ENCODE measurements at regions not wholly inside any gene's neighbourhood (a gene's known extent, or its start where the extent isn't known, plus 50 kb on each side); places are given as distances from the start of the nearest gene placed in this dataset.

GRCh38 chr12:77439749-77440148 lies 374.4 kb upstream of the E2F7 start:
- H3K27me3 ChIP-seq: no peaks in the 10 kb centered on the region
- H3K9me2 ChIP-seq (replicated peaks; ENCODE audit: insufficient read depth): no peaks in the 10 kb centered on the region
- no peaks in the 10 kb centered on the region for H3K79me2 ChIP-seq
- no peaks in the 10 kb centered on the region for H4K20me1 ChIP-seq (ENCODE audit: insufficient read depth, poor library complexity, severe bottlenecking)
- no peaks in the 10 kb centered on the region for H3K9me3 ChIP-seq (ENCODE audit: low read depth)
- no peaks in the 10 kb centered on the region for H3K36me3 ChIP-seq (replicated peaks; ENCODE audit: insufficient read depth, low read depth)
- no peaks in the 10 kb centered on the region for H3K4me1 ChIP-seq (ENCODE audit: insufficient read depth)
- no peak overlapping the region for H2AFZ ChIP-seq
- H3K4me2 ChIP-seq: no peak overlapping the region
- no peak for DNase-seq (ENCODE audit: low spot score)
- TF ChIP-seq, protein P1, sequence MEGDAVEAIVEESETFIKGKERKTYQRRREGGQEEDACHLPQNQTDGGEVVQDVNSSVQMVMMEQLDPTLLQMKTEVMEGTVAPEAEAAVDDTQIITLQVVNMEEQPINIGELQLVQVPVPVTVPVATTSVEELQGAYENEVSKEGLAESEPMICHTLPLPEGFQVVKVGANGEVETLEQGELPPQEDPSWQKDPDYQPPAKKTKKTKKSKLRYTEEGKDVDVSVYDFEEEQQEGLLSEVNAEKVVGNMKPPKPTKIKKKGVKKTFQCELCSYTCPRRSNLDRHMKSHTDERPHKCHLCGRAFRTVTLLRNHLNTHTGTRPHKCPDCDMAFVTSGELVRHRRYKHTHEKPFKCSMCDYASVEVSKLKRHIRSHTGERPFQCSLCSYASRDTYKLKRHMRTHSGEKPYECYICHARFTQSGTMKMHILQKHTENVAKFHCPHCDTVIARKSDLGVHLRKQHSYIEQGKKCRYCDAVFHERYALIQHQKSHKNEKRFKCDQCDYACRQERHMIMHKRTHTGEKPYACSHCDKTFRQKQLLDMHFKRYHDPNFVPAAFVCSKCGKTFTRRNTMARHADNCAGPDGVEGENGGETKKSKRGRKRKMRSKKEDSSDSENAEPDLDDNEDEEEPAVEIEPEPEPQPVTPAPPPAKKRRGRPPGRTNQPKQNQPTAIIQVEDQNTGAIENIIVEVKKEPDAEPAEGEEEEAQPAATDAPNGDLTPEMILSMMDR (IDR thresholded peaks at IDR 0.05; ENCODE audit: poor library complexity): no peak
- TF ChIP-seq EZH2phosphoT487 (IDR thresholded peaks at IDR 0.05; ENCODE audit: low read depth, severe bottlenecking, unreplicated experiment) (no peak), EZH2 (IDR thresholded peaks at IDR 0.05; ENCODE audit: borderline replicate concordance) (no peak)
- no peak overlapping the region for H3K4me3 ChIP-seq
- no peak overlapping the region for H3K27ac ChIP-seq

- H3K27ac ChIP-seq: no peak overlapping the region
- H3K27me3 ChIP-seq: no peaks in the 10 kb centered on the region
- H3K36me3 ChIP-seq (replicated peaks; ENCODE audit: insufficient read depth, low read depth): no peaks in the 10 kb centered on the region
- no peak overlapping the region for H3K4me2 ChIP-seq
- H3K9me2 ChIP-seq (replicated peaks; ENCODE audit: insufficient read depth): no peaks in the 10 kb centered on the region
- H3K9me3 ChIP-seq (ENCODE audit: low read depth): no peaks in the 10 kb centered on the region
- TF ChIP-seq, protein P1 (IDR thresholded peaks at IDR 0.05; ENCODE audit: poor library complexity): no peak
- TF ChIP-seq EZH2phosphoT487 (IDR thresholded peaks at IDR 0.05; ENCODE audit: low read depth, severe bottlenecking, unreplicated experiment): no peak
- no peak for TF ChIP-seq EZH2 (IDR thresholded peaks at IDR 0.05; ENCODE audit: borderline replicate concordance)
- no peak overlapping the region for H3K4me3 ChIP-seq
- H3K79me2 ChIP-seq: no peaks in the 10 kb centered on the region
- no peak overlapping the region for H2AFZ ChIP-seq
- no peaks in the 10 kb centered on the region for H4K20me1 ChIP-seq (ENCODE audit: insufficient read depth, poor library complexity, severe bottlenecking)
- no peak for DNase-seq (ENCODE audit: low spot score)
- H3K4me1 ChIP-seq (ENCODE audit: insufficient read depth): no peaks in the 10 kb centered on the region
Observed at GRCh38 chr12:77438644-77439043, 373.3 kb upstream of the E2F7 start.

GRCh38 chr12:77437206-77437605 lies 371.8 kb upstream of the E2F7 start:
- H3K9me3 ChIP-seq (ENCODE audit: low read depth): no peaks in the 10 kb centered on the region
- H3K36me3 ChIP-seq (replicated peaks; ENCODE audit: insufficient read depth, low read depth): no peaks in the 10 kb centered on the region
- H3K79me2 ChIP-seq: no peaks in the 10 kb centered on the region
- no peak overlapping the region for H3K4me3 ChIP-seq
- H3K4me2 ChIP-seq: no peak overlapping the region
- H3K27me3 ChIP-seq: no peaks in the 10 kb centered on the region
- H2AFZ ChIP-seq: no peak overlapping the region
- 87% methylated on average over 5 of the region's 5 CpGs for WGBS (ENCODE audit: low lambda C conversion rate, missing lambda C conversion rate)
- DNase-seq (ENCODE audit: low spot score): no peak
- H3K9me2 ChIP-seq (replicated peaks; ENCODE audit: insufficient read depth): no peaks in the 10 kb centered on the region
- no peak for TF ChIP-seq EZH2phosphoT487 (IDR thresholded peaks at IDR 0.05; ENCODE audit: low read depth, severe bottlenecking, unreplicated experiment)
- TF ChIP-seq, protein P1 (IDR thresholded peaks at IDR 0.05; ENCODE audit: poor library complexity): no peak
- TF ChIP-seq EZH2 (IDR thresholded peaks at IDR 0.05; ENCODE audit: borderline replicate concordance): no peak
- no peaks in the 10 kb centered on the region for H4K20me1 ChIP-seq (ENCODE audit: insufficient read depth, poor library complexity, severe bottlenecking)
- no peak overlapping the region for H3K27ac ChIP-seq
- H3K4me1 ChIP-seq (ENCODE audit: insufficient read depth): no peaks in the 10 kb centered on the region

GRCh38 chr12:77435446-77436091 lies 370.2 kb upstream of the E2F7 start:
- no peak for DNase-seq (ENCODE audit: low spot score)
- Histone ChIP-seq H3K9me2 (replicated peaks; ENCODE audit: insufficient read depth) (no peaks in the 10 kb centered on the region), H2AFZ (no peak overlapping the region), H3K4me1 (ENCODE audit: insufficient read depth) (no peaks in the 10 kb centered on the region), H3K79me2 (no peaks in the 10 kb centered on the region), H3K27ac (no peak overlapping the region), H4K20me1 (ENCODE audit: insufficient read depth, poor library complexity, severe bottlenecking) (no peaks in the 10 kb centered on the region), H3K9me3 (ENCODE audit: low read depth) (no peaks in the 10 kb centered on the region), H3K36me3 (replicated peaks; ENCODE audit: insufficient read depth, low read depth) (no peaks in the 10 kb centered on the region), H3K4me2 (no peak overlapping the region), H3K4me3 (no peak overlapping the region), H3K27me3 (no peaks in the 10 kb centered on the region)
- WGBS (ENCODE audit: low lambda C conversion rate, missing lambda C conversion rate): 73% methylated on average over 5 of the region's 5 CpGs
- TF ChIP-seq EZH2phosphoT487 (IDR thresholded peaks at IDR 0.05; ENCODE audit: low read depth, severe bottlenecking, unreplicated experiment) (no peak), EZH2 (IDR thresholded peaks at IDR 0.05; ENCODE audit: borderline replicate concordance) (no peak)
- TF ChIP-seq, protein P1 (IDR thresholded peaks at IDR 0.05; ENCODE audit: poor library complexity): no peak
